HG02852 (cell line): ENCODE measurements at regions not wholly inside any gene's neighbourhood (a gene's known extent, or its start where the extent isn't known, plus 50 kb on each side); places are given as distances from the start of the nearest gene placed in this dataset.
"Not testable (repeated sequence)": the region's sequence is repeated elsewhere in the genome, so short reads cannot be mapped to it uniquely, and the experiment has no call there.

Source experiments
- ATAC-seq: cut with Tn5 transposase; IDR thresholded peaks from one replicate; pipeline ENCODE4 v1.9.1; 2021; ENCODE audit warnings: mild to moderate bottlenecking, moderate library complexity; ENCODE audit not compliant: unreplicated experiment

DNA sequence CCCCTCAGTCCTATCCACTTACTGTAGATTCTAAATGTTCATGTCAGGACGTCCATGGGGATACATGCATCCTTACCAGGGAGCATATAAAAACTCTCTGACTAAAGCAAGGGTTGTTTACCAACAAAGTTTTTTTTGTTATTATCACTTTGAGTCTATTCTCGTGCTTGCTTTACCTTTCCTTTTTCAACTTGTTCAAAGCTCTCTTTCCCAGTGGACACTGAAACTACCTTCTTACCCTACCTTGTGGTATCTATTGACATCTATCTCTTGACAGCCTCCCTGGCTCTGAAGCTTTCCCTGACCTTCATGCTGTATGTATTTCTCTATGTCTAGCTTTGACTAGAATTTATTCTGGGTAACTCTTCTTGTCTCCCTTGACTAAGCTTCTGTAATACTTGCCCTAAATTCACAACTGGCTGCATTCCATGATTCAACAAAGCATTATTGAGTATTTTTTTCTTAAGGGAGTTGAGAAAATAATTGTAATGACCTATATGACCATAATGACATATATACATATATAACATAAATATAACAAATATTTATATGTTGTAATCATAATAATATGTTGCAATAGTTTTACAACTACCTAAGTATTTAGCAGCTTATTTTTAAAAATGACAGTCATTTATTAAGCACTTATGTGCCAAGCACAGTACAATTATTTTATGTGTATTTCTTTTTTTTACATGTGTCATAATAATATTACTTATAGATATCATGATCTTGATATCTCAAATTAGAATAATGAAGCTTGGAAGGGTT, 403.4 kb upstream of the SPRY2 start:
- ATAC-seq: no peak

DNA sequence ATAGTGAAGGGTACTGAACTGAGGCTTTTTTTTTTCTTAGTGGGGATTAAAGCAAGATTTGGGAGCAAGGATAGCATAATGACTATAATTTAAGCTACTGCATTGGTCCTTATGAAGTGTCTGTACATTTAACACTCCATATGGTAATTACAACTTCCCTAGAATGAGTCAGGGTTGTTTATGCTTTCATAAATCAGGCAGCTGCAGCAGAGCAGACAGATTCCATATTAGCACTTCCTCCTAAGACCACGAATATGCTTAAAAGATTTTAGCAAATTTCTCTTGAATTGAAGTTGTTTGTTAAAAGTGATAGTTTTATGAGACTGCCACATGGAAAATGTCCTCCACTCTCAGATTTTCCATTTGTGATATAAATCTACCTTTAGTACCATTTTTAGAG, 401.1 kb upstream of the SPRY2 start:
- no peak for ATAC-seq

GRCh38 chr13:80740071-80740470, 399.1 kb upstream of the SPRY2 start:
- ATAC-seq: no peak

DNA sequence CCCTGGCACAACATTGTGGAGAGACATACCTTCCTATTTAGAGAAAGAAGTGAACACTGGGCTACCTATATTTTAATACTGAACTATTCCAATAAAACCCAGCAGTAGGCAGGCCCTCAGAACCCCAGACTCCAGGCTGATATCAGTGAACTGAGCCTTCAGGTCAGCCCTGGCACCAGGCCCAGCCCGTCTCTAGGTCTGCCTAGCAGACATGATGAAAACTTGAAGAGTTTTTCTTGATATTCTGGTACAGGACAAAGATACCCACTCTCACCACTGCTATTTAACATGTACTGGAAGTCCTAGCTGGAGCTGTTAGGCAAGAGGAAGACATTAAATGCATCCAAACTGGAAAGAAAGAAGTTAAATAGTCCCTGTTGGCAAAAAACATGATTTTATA, 396.6 kb upstream of the SPRY2 start:
- no peak for ATAC-seq

GRCh38 chr13:80727321-80727975, 386.5 kb upstream of the SPRY2 start:
- no peak for ATAC-seq

GRCh38 chr13:80726868-80727267, 385.9 kb upstream of the SPRY2 start:
- ATAC-seq: no peak

- no peak for ATAC-seq
Observed at GRCh38 chr13:80721689-80722088, 380.8 kb upstream of the SPRY2 start.

- ATAC-seq: no peak
Observed at GRCh38 chr13:80718970-80719369, 378.0 kb upstream of the SPRY2 start.

- no peak for ATAC-seq
Observed at GRCh38 chr13:80717776-80718175, 376.9 kb upstream of the SPRY2 start.

DNA sequence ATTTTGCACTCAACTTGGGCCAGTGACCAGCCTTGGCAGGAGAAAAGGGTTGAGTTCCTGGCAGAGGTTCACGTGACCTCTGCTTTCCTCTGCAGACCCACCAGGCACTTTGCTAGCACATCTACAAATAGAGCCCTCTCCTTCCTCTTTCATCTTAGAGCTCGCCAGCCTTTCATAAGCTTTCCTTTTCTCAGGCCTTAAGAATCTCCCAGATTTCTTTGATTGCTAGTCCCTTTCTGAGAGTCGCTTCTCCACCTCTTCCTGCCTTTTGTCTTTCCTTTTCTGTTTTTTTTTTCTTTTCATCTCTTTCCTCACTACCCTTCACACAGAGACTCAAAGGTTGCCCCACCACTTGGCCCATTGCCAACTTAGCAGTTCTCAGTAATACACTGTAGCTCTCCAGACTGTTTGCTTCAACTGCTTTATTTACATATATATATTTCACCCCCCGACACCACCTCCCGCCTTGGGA, 375.7 kb upstream of the SPRY2 start:
- ATAC-seq: no peak

DNA sequence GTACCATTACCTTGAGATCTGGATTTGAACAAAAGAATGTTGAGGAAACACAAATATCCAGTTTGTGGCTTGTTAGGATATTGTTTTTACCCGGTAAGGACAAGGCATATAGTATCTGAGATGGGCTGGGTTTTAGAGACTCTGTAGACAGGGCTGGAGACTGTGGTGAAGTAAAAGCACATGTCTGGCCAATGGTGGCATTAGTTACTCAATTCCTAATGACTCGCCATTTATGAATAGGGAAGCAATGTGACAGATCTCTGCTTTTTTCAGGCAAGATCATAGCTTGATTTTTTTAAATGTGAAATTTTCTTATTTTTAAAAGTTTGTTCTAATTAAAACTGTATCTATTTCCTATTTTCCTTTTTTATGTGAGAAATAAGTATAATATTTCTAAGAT, 371.1 kb upstream of the SPRY2 start:
- ATAC-seq: no peak

GRCh38 chr13:80708791-80709190, 367.9 kb upstream of the SPRY2 start:
- ATAC-seq: no peak

- no peak for ATAC-seq
Observed at GRCh38 chr13:80707000-80707983, 366.4 kb upstream of the SPRY2 start.

GRCh38 chr13:80706164-80706471, 365.2 kb upstream of the SPRY2 start:
- no peak for ATAC-seq

DNA sequence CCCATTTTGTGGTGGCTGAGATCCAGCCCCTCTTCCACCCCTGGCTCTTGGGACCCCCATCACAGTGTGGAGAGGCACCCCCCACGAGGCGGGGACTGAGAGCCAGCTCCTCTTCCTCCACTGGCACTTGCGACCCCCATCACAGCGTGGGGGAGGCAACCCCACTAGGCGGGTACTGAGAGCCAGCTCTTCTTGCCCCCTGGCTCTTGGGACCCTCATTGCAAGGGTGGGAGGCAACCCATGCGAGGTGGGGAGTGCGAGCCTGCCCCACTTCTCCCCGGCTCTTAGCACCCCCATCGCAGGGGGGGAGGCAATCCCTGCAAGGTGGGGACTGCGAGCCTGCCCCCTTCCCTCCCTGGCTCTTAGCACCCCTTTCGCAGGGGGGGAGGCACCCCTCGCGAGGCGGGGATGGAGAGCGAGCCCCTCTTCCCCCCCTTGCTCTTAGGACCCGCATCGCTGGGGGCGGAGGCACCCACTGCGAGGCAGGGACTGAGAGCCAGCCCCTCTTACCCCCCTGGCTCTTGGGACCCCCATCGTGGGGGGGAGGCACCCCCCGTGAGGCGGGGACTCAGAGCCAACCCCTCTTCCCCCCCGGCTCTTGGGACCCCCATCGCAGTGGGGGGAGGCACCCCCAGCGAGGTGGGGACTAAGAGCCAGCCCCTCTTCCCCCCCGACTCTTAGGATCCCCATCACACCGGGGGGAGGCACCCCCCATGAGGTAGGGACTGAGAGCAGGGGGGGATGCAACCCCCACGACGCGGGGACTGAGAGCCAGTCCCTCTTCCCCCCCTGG, 364.6 kb upstream of the SPRY2 start:
- no peak for ATAC-seq

GRCh38 chr13:80704369-80704768, 363.4 kb upstream of the SPRY2 start:
- no peak for ATAC-seq

GRCh38 chr13:80695841-80696240, 354.9 kb upstream of the SPRY2 start:
- ATAC-seq: no peak

- not testable (repeated sequence) for ATAC-seq
Observed at GRCh38 chr13:80691814-80692213, 350.9 kb upstream of the SPRY2 start.

GRCh38 chr13:80690208-80690607, 349.3 kb upstream of the SPRY2 start:
- ATAC-seq: no peak

GRCh38 chr13:80688593-80688992, 347.7 kb upstream of the SPRY2 start:
- ATAC-seq: no peak

- ATAC-seq: no peak
Observed at GRCh38 chr13:80685942-80686341, 345.0 kb upstream of the SPRY2 start.
